A673 (cell line): ENCODE measurements at regions not wholly inside any gene's neighbourhood (a gene's known extent, or its start where the extent isn't known, plus 50 kb on each side); places are given as distances from the start of the nearest gene placed in this dataset.

Experiments used
- BruUV-seq: library from RNA; stranded (reverse); fragments of 400-500 nt; replicated peaks from 2 replicates; lab custom pipeline; 2021; lab: Mats Ljungman, UMichigan
- CTCF ChIA-PET: fragments of 300-600 bp; sonication (Branson Sonifier 250); formaldehyde crosslinking; loops from one replicate; lab custom pipeline; 2022; ENCODE audit warnings: antibody characterized with exemption; lab: Charles Lee
- POLR2A ChIA-PET: fragments of 300-600 bp; sonication (Branson Sonifier 250); formaldehyde crosslinking; loops from one replicate; lab custom pipeline; 2022; ENCODE audit warnings: antibody characterized with exemption; ENCODE audit not compliant: low non-redundant PET; lab: Charles Lee
- DNase-seq: peaks from one replicate; pipeline ENCODE4 v3.0.0-alpha.2; 2015; ENCODE audit warnings: low spot score
- H3K27ac ChIP-seq: fragments of 200-600 bp; sonication (generic); 2 replicates; pipeline ENCODE4 v1.5.1; 2016; ENCODE audit warnings: mixed run types, low read depth, mild to moderate bottlenecking, mixed read lengths, antibody characterized with exemption, low read length; ENCODE audit not compliant: poor library complexity, severe bottlenecking
- H3K27me3 ChIP-seq: fragments of 200-600 bp; sonication (generic); replicated peaks from 2 replicates; pipeline ENCODE4 v1.6.1; 2017; ENCODE audit warnings: mixed run types, low read depth, mild to moderate bottlenecking, mixed read lengths, antibody characterized with exemption, low read length; ENCODE audit not compliant: insufficient read depth, poor library complexity
- H3K36me3 ChIP-seq: fragments of 200-600 bp; sonication (generic); 2 replicates; pipeline ENCODE4 v1.6.1; 2016; ENCODE audit warnings: mixed run types, mild to moderate bottlenecking, mixed read lengths, antibody characterized with exemption, low read length; ENCODE audit not compliant: insufficient read depth, poor library complexity, severe bottlenecking
- H3K4me1 ChIP-seq: fragments of 200-600 bp; sonication (generic); 2 replicates; pipeline ENCODE4 v1.6.1; 2017; ENCODE audit warnings: mixed run types, mild to moderate bottlenecking, mixed read lengths, antibody characterized with exemption, low read length; ENCODE audit not compliant: insufficient read depth, poor library complexity, severe bottlenecking
- H3K4me3 ChIP-seq: fragments of 200-600 bp; sonication (generic); 2 replicates; pipeline ENCODE4 v1.5.1; 2016; ENCODE audit warnings: low read depth, mixed run types, mild to moderate bottlenecking, mixed read lengths, low read length; ENCODE audit not compliant: poor library complexity, severe bottlenecking
- H3K9me3 ChIP-seq: fragments of 200-600 bp; sonication (generic); 2 replicates; pipeline ENCODE4 v1.6.1; 2016; ENCODE audit warnings: mixed run types, low read depth, mild to moderate bottlenecking, mixed read lengths, antibody characterized with exemption, low read length; ENCODE audit not compliant: poor library complexity, severe bottlenecking
- EZH2 ChIP-seq: fragments of 200-600 bp; sonication (generic); IDR thresholded peaks from 2 replicates; pipeline ENCODE4 v1.6.1; 2017; ENCODE audit warnings: borderline replicate concordance, low read depth, mild to moderate bottlenecking, mixed read lengths, antibody characterized with exemption, low read length; ENCODE audit not compliant: poor library complexity, severe bottlenecking
- intact Hi-C: fragments of 100-400 bp; cut with micrococcal nuclease; formaldehyde crosslinking; loops from one replicate; pipeline ENCODE4 v1.10.0; 2022; ENCODE audit not compliant: unreplicated experiment
- TF ChIP-seq, protein P1 (sequence below): fragments of 300-800, 200-600 bp; sonication (generic); conservative IDR thresholded peaks from 2 replicates; pipeline ENCODE4 v1.5.1; 2017; ENCODE audit warnings: low read depth, mild to moderate bottlenecking, antibody characterized with exemption, low read length, moderate library complexity, mixed read lengths

DNA sequence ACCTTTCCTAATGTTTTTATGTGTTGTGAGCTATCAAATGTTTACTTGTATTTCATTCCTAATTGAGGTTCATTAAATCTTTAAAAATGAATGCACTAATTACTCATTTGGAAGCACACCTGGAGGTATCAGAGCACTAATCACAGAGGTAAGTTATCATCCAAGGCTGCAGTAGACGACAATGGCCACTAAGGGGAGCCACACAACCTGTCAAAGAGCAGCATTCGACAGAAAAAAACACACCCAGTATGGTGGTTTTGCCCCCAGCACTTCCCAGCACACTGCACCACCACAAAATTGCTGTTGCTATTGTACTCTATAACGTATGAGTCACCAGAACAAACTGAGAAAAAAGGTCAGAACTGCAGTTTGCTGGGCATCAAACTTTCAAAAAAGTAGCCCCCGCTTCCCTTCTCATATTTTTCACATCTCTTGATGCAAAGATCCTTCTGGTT, 205.9 kb upstream of the IGF1R start:
- no TSS peak for BruUV-seq
- POLR2A ChIA-PET, result no interaction called here
- Histone ChIP-seq H3K27me3 (no peaks in the 10 kb centered on the region), H3K27ac (no peak overlapping the region), H3K4me1 (no peaks in the 10 kb centered on the region), H3K9me3 (no peaks in the 10 kb centered on the region), H3K36me3 (no peaks in the 10 kb centered on the region), H3K4me3 (no peak overlapping the region)
- CTCF ChIA-PET, result no interaction called here
- TF ChIP-seq, protein P1, sequence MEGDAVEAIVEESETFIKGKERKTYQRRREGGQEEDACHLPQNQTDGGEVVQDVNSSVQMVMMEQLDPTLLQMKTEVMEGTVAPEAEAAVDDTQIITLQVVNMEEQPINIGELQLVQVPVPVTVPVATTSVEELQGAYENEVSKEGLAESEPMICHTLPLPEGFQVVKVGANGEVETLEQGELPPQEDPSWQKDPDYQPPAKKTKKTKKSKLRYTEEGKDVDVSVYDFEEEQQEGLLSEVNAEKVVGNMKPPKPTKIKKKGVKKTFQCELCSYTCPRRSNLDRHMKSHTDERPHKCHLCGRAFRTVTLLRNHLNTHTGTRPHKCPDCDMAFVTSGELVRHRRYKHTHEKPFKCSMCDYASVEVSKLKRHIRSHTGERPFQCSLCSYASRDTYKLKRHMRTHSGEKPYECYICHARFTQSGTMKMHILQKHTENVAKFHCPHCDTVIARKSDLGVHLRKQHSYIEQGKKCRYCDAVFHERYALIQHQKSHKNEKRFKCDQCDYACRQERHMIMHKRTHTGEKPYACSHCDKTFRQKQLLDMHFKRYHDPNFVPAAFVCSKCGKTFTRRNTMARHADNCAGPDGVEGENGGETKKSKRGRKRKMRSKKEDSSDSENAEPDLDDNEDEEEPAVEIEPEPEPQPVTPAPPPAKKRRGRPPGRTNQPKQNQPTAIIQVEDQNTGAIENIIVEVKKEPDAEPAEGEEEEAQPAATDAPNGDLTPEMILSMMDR, result peak; percentile 91
- no peak for TF ChIP-seq EZH2
- DNase-seq, result peak; percentile 84
- intact Hi-C loops, result loop anchor here (1.0 to 10.0 kb wide), 8 partner anchors 77 to 1260 kb away; partner anchors contain the start of gene IGF1R

DNA sequence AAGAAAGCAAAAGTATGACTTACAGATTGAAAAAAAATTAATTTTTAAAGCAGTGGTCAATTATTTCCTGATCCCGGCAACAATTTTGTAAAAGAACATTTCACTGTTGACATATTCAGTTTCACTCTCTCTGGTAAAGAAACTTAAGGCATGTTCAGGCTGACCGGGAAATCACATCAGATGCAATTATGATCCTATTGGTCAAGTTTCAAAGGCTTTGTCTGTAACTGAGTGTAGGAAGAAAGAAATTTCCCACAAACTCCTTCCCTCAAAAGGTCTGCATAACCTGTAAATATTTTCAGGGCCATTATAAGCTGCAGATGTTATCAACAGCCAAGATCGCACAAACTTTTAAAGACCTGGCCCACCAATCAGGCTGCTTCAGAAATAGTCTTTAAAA, 205.4 kb upstream of the IGF1R start:
- Histone ChIP-seq H3K4me1 (no peaks in the 10 kb centered on the region), H3K4me3 (no peak overlapping the region), H3K27ac (no peak overlapping the region), H3K36me3 (no peaks in the 10 kb centered on the region), H3K9me3 (no peaks in the 10 kb centered on the region), H3K27me3 (no peaks in the 10 kb centered on the region)
- ChIA-PET POLR2A (no interaction called here), CTCF (no interaction called here)
- DNase-seq, result no peak
- no TSS peak for BruUV-seq
- TF ChIP-seq EZH2, result no peak
- TF ChIP-seq, protein P1, result no peak
- intact Hi-C loops, result loop anchor here (1.0 to 10.0 kb wide), 8 partner anchors 76 to 1259 kb away; partner anchors contain the start of gene IGF1R

DNA sequence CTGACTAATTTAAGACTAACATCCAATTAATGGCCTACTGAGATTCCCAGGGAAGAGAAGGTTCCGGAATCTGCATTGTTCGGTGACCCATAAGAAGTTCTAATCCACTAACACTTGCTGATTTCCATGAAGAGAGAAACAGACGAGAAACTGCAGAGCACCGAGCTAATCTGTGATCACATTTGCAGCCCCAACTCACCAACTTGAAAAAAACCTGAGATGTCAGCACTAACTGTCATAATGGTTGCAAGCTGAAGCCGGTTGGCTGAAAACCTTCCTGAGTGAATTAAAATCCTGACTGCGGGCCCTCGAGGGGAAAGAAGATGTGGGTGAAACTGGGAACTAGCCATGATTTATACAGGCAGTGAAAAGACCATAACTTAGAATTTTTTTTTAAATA, 204.8 kb upstream of the IGF1R start:
- no peaks in the 10 kb centered on the region for H3K9me3 ChIP-seq
- no peak for DNase-seq
- no peaks in the 10 kb centered on the region for H3K4me1 ChIP-seq
- BruUV-seq, result no TSS peak
- CTCF ChIA-PET, result no interaction called here
- intact Hi-C loops, result loop anchor here (2.0 to 10.0 kb wide), 5 partner anchors 205 to 1259 kb away; partner anchors contain the start of gene IGF1R
- H3K36me3 ChIP-seq, result no peaks in the 10 kb centered on the region
- peaks cover 3% of the 10 kb centered on the region for H3K27me3 ChIP-seq
- H3K27ac ChIP-seq, result no peak overlapping the region
- POLR2A ChIA-PET, result no interaction called here
- no peak overlapping the region for H3K4me3 ChIP-seq
- TF ChIP-seq, protein P1, result no peak
- TF ChIP-seq EZH2, result no peak
